ENCODE measurements at regions not wholly inside any gene's neighbourhood (a gene's known extent, or its start where the extent isn't known, plus 50 kb on each side); places are given as distances from the start of the nearest gene placed in this dataset.
"Not testable (repeated sequence)": the region's sequence is repeated elsewhere in the genome, so short reads cannot be mapped to it uniquely, and the experiment has no call there.

DNA sequence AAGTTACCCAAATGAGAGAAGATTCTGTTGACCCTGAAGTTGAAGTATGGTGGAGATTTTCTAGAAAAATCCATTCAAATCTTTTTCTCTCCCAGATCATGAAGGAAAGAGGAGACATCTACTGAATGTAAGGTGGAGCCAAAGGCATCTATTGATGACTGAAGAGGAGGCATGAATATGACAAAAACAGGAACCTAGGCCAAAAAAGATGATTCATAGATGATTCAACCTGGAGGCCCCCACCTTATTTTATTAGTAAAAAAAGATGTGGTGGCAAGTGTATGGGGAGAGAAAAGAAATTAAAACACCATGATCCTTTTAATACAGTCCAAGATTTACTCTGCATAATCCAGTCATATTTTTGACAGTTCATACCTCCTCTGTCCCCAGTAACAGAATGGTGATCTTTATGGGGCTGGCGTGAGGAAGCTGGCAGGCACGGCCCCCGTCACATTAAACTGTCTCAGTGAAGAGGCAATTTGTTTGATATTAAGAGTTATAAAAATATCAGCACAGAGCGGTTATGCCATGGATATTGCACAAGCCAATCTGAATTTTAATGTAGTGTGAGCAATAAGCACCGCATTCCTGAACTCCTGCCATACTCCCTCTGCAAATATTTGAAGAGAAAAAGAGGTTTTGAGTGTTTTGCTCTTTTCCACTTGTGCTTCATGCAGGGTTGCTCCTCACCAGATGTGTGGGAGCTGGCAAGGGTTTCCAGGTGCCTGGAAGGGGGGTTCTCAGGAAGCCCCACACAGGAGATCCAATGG is 94.4 kb downstream of the TRIM43 start:
- peak; percentile 10 for DNase-seq (ENCODE audit: low read depth)

DNA sequence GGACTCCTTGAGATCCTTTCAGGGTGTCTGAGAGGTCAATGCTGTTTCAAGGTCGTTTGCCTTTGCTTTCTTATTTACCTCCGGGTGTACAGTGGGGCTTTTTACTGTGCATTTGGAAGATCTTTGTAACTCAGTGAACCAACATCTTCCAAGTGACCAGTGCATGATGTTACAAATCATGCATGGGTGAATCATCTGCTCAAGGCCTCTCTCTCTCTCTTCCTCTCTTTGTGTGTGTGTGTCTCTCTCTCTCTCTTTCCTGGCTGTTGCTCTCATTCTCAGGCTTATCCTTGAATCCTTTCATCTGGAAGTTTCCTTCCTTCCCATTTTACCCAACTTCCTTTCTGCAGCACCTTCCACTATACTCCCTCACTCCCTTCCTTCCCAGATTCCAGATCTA is 96.1 kb downstream of the TRIM43 start:
- DNase-seq (ENCODE audit: low read depth), result not testable (repeated sequence)

DNA sequence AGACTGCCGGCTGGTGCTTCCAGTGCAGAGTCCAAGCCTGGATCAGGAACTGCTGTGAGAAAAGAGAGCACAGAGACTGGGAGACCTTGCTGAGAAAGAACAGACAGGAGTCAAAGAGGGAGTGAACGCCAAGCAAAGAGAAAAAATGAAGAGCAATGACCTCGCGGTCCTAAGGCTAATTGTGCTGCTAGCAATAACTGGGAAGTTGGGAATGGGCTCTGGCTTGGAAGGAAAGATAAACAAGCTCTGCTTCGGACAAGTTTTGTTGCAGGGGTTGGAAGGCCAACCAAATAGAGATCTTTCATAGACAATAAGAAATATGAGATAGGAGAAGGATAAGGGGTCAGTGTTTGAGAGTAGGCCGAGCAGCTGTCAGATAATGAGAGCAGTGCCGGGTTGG is 99.4 kb downstream of the TRIM43 start:
- not testable (repeated sequence) for DNase-seq (ENCODE audit: low read depth)

DNA sequence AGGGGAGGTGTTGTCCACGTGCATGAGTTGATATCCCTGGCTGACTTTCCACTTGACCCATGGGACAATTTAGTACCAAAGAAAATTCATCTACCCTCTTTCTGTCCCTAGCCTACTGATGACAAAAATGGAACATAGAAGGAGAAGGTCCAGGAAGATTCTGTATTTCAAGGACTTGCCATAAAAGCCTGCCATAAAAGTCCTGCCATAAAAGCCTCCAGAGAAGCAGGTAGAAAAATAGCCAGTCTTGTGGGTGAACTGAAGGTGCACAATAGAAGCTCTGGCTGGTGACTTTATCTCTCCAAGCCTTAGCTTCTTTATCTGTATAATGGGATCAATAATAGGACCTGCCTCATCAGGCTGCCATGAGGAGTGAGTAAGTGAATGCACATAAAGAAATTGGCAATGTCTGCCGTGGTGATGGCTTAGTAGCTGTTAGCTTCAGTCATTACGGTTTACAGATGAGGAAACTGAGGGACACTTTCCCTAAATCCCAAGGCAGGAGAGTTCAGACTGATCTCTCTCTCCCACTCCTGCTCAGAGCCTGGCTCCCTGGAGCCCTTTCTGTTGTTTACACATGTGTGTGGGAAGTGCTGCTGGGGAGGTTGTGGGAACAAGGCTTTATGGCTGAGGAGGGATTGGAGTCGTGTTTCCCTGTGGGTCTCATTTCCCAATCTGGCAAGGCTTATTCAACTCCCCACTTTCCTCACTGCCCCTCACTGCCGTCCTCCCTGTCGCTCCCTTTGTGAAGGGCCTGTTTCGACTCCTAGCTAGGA is 101.5 kb downstream of the TRIM43 start:
- not testable (repeated sequence) for DNase-seq (ENCODE audit: low read depth)

DNA sequence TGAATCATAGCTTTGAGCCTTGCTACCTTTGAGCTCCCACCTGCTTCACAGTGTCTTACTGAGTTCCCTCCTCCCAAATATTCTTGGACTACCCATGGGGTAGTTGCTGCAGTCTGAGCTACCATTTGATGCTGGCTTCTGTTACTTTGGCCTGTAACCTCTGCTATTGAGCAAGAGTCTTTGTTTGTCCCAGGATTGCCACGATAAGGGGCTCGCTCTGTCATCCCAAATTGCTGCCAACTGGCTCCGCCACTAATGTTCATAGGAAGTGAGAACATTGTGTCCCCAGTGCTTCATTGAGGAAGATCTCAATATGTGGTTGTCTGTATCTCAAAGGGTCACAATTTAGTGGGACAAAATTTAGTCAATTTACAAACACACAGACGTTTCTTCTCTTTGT is 103.8 kb downstream of the TRIM43 start:
- DNase-seq (ENCODE audit: low read depth), result no peak

DNA sequence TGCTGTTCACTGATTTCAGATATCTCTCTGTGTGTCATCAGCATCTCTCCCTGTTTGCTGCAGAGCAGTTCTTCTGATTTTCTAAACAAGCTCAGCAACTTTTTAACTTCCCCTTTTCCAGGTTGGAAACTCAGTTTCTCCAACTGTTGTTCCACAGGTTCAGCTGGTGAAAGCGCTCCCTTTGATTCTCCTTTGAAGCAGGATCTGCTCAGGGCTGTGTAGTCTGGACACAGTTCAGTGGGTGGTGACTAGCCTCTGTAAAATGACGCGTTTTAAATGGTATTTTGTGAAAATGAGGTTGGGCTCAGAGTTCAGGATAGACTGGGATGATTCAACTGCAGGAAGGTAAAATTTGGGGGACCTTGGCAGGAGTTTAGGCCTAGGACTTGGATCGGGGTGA is 106.3 kb downstream of the TRIM43 start:
- no peak for DNase-seq (ENCODE audit: low read depth)

DNA sequence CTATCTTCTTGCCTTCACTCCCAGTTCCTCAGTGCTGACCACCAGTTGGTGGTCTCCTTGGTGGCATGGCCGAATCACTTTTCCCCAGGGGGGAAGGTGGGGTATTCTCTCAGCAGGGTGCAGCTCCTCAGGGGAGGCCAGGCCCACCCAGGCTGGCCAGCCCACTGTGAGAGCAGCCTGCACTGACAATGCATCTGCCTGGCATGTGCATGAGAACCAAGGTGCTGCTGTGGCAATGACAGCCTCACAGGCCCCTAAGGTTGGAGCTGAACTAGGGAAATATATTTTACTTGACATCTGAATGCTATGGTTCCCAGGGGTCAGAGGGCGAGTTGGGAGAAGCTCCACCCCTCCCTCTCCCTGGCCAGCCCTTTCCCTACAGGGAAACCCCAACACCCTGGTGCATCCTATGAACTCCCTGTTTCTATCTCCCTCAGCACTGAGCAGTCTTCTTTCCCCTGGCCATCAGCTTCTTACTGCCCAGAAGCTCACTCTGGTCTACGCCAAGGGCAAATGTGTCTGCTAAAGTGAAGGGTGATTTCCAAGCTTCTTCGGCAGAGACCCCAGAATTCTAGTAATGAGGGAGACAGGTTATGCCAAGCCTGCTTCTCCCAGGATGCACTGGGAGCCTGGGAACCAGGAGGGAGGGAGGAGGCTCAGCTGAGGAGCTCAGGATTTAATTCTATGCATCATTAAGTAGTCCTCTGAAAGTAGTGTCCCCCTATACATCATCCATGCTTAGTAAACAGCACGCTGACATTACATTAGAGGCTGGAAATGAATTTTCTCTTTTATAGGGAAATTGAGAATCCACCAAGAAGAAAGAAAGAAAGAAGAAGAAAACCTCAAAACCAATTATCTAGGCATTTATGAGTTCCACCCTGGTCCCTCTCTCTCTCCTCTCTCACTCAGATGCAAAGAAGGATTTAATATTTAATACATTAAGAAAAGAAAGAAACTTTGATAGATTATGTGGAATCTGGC is 107.7 kb downstream of the TRIM43 start:
- DNase-seq (ENCODE audit: low read depth), result not testable (repeated sequence)

DNA sequence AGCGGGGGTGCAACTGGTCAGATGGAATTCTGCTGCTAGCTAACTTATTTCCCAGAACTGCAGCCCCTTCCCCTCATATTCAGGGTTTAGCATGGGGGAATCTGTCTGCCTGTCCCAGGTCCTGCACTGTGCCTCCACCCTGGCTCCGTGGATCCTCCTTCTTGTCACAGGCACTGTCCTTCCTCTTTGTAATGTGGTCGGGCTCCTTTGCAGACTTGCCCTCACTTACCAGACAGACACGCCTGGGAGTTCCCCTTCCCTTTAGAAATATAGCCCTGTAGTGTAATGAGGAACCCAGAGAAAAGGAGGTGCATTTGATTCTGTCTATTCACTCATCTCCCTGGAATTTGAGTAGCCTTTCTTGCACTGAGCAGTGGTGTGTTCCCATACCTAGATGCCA is 108.7 kb downstream of the TRIM43 start:
- DNase-seq (ENCODE audit: low read depth), result no peak

DNA sequence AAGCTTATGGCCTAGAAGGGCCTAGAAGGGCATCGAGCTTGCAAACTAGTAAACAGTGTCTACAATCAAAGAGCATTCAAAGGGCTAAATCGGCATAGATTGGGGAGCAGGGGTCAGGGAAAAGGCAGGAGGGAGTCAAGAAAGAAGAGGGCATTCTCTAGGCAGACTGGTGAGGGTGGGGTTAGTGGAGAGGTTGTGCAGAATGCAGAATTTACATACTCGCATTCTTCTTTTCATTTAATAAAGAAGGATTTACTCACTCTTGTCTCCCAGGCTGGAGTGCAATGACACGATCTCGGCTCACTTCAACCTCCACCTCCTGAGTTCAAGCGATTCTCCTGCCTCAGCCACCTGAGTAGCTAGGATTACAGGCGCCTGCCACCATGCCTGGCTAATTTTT is 110.7 kb downstream of the TRIM43 start:
- DNase-seq (ENCODE audit: low read depth), result no peak

DNA sequence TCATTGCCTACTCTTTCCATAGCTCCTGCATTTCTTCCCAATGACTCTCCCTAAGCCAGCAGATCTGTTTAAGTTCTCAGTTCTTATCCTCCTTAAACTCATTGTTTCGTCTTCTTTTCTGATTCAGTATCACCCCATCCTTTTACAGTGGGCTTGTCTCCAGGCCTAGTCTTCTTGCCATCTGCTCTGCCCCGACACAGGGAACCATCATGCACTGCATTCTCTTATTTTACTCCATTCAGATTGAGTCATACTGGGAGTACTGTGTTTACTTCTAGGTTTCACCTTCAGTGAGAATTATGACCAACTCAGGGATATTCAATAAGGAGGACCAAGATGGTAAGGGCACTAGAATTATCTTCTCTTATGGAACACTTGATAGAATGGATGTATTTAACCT is 115.4 kb downstream of the TRIM43 start:
- DNase-seq (ENCODE audit: low read depth), result not testable (repeated sequence)

DNA sequence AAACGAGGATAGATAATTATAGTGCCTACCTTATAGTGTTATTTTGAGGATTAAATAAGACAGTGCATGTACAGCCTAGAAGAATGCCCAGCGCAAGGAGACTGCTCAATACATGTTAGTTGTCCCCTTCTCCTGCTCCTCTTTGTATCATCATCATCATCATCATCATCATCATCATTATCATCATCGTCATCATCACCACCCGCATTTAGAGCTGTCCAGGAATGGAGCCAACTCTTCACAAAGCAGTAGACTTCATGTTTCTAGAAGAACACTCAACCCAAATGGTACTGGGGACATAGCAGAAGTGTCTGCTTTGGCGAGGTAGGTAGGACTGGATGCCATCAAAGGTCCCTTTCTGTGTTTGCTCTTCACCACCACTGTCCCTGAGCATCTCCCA is 116.0 kb downstream of the TRIM43 start:
- no peak for DNase-seq (ENCODE audit: low read depth)

DNA sequence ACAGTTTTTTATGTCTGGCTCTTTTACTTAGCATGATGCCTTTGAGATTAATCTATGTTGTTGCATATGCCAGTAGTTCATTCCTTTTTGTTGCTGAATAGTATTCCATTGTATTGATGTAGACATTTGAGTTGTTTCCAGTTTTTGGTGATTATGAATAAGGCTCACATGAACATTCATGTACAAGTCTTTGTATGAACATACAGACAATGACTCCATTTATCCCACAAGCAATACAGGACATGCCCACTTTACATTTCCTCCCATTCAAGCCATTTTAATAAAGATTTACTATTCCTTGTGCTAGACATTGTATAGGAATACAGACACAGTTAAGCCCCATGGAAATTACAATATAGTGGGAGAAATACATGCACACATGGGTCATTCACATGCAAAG is 118.0 kb downstream of the TRIM43 start:
- DNase-seq (ENCODE audit: low read depth), result no peak

DNA sequence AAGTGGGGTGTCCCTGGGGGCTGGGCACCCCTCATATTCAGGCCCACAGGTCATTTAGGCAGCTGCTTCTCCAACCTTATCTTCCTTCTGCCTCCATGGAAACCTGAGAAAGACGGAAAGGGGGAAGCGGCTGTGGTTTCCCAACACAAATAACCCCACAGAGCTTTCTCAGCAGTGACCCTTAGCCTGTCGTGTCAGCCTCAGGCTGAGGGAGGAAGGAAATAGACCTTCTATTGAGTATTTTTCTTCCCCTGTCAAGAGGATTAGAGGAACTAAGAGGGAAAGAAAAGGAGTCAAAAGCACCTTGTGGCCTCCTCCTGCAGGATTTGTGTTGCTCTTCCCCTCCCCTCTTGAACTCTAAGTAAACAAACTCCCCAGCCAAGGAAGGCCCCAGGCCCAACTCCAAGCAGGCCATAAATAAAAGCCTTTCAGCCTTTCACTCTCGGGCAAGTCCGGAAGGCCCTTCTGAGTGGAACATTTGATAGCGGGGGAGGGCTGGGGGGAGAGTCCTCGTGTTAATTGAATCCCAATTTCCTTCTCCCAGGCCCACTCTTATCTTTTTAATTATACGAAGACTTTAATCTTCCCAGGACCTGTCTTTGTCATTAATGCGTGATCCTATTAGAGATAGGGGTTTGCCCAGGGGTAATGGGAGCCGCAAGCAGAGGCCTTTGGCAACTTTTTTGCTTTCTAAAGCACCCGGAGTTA is 121.8 kb downstream of the TRIM43 start:
- DNase-seq (ENCODE audit: low read depth), result peak; percentile 37

DNA sequence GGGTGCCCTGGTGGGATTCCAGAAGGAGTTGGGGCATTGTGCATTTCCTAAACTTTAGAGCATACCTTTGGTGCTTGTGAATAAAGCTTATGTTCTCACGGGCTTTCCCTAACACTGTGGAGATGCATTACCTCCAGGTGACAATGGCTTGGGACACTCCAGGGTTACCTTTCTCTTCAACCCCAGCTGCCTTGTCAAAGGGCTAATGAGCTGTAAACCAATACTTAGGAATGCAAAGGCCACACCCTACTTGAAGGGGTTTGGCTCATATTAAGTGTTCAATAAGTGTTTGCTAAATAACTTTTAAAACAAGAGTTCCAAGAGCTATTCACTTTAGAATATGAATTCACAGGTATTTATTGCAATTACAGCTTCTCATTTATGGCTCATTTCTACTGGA is 122.6 kb downstream of the TRIM43 start:
- DNase-seq (ENCODE audit: low read depth), result not testable (repeated sequence)

DNA sequence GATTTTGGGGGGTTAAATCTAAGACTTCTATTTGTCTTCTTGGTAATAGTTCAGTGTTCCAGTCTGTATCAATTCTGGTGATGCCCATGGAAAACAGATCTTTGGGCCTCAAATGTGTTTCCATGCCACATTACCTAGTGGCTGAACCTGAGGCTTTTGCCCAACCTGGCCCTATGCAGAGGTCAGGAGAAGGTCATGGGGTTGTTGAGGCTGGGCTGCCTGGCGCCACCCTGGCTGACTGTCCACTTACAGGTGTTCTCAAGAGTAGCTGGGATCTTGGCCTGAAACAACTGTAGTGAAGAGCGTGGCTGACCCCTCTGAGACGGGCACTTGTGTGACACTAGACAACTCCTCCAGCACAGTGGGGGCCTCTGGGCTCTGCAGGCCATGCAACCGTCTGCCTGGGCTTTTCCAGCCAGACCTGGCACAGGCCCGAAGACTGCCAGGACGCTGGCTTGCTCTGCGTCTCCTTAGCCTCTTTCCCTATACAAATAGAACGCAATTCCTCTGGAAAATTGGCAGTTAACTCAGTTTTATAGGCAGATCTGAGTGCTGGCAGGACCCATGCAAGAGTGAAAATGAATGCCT is 127.8 kb downstream of the TRIM43 start:
- no peak for DNase-seq (ENCODE audit: low read depth)

DNA sequence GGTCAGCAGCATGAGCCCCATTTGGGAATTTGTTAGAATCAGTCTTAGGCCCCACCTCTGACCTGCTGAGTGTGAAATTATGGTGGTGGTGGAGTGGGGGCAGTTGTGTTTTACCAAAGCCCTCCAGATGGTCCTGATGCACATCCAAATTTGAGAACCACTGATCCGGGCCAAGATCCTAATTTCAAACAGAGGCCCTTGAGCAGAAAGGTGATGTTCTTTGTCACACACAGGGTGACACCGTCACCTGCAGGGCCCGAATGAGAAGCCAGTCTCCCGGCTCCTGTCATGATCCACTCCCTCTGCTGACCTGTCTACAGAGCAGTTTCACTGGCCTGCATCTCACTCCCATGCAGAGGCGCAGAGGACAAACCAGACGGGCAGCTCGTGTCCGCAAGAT is 129.9 kb downstream of the TRIM43 start:
- no peak for DNase-seq (ENCODE audit: low read depth)

DNA sequence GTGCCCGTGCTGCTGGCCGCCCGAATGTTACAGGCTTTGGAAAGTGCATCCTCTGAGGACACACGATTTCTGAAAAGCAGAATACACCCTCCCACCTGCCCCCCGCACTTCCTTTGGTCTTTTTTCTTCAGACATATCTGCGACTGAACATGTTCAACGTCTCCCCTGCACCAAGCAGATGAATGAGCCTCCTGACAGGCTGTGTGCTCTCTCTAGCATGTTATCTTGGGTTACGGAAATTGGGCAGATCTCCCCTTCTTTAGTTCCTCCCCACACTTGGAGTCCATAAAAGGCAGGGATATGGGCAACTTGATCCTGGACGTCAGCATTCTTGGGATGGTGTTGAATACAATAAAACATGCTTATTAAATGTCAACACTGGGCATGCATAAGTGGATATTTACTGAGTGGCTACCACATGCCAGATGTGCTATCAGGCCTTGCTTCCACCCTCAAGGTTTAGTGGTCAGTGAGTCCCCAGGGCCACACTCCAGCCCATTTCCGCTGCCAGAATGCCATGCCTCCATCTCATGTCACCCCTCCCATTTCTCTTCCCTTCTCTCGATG is 130.4 kb downstream of the TRIM43 start:
- no peak for DNase-seq (ENCODE audit: low read depth)

DNA sequence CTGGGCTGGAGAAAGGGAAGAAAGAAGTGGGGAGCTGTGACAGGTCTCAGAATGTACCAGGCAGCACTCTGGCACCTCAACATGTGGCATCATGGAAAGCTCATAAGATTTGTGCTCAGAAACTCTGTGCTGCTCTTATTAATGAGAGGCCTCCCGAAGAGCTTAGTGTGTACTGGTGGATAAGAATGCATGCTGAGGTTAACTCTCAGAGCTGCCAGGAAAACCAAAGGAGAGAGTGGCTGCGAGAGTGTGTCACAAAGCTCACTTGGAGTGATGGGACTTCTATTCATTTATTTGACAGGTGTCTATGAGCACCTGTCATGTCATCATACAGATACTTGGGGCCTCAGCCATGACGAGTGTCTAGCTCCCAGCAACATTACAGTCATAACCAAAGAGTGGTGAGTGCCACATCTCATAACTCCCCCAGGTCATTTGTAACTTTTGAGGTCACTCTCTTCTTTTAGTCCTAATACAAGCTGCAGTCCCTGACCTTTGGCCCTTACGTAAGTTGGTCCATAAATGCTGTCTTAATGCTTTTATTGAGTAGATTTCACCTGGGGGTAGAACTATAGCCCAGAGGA is 131.9 kb downstream of the TRIM43 start:
- not testable (repeated sequence) for DNase-seq (ENCODE audit: low read depth)

DNA sequence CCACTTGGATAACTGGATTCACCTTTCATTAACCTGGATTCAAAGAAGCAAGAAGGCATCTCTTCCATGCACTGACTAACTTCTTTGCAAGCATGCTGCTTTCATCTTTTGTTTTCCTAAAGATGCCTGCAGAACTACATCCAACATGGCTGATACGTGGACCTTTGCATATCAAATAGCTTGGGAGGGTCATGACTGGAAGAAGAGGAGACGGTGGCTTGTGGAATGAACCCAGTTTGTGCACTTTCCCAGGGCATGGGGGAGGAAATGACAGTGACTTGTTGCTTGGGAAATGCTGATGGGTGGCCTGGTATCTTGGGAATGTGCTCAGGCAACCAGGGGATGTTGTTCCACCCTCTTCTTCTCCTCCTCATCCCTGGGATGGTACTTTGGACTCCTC is 133.4 kb downstream of the TRIM43 start:
- not testable (repeated sequence) for DNase-seq (ENCODE audit: low read depth)

DNA sequence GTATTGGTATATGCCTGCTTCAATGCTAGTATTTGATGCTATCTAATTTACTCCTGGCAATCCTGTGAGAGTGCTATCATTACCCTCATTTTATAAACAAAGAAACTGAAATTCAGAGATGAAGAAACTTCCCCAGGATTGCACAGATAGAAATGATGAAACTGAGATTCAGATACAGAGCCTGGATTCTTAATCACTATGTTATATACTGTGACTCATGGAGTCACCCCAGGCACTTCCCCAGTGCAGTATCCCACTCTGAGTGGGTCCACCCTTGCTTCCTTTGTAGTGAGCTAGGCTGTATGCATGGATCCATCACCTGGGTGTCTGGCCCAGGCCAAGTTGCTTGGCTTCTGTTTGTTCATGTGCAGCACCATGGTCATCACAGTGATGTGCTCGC is 133.9 kb downstream of the TRIM43 start:
- not testable (repeated sequence) for DNase-seq (ENCODE audit: low read depth)
